Esophagus muscularis mucosa (tissue), 3 donors: ENCODE measurements at regions not wholly inside any gene's neighbourhood (a gene's known extent, or its start where the extent isn't known, plus 50 kb on each side); places are given as distances from the start of the nearest gene placed in this dataset.

Source experiments
- CTCF ChIP-seq, 3 experiments: fragments of 200-600 bp in 2 of 3; fragments of 450-650 bp in 1 of 3; sonication (generic) in 2 of 3; IDR thresholded peaks; one replicate each; pipeline ENCODE4 v1.5.1; 2017 to 2019; ENCODE audit warnings: antibody characterized with exemption in 3 of 3, mild to moderate bottlenecking in 2 of 3, moderate library complexity in 1 of 3
- POLR2AphosphoS5 ChIP-seq, 2 donors: sonication (generic); formaldehyde crosslinking; IDR thresholded peaks; one replicate each; pipeline ENCODE4 v1.6.1; 2017; ENCODE audit warnings: antibody characterized with exemption in 2 of 2

- TF ChIP-seq CTCF (IDR thresholded peaks at IDR 0.05): no peak
- TF ChIP-seq POLR2AphosphoS5 (IDR thresholded peaks at IDR 0.05): no peak
Measured at GRCh38 chr5:26805076-26805475, 233.3 kb downstream of the CDH9 start.
